ENCODE measurements at regions not wholly inside any gene's neighbourhood (a gene's known extent, or its start where the extent isn't known, plus 50 kb on each side); places are given as distances from the start of the nearest gene placed in this dataset.

DNA sequence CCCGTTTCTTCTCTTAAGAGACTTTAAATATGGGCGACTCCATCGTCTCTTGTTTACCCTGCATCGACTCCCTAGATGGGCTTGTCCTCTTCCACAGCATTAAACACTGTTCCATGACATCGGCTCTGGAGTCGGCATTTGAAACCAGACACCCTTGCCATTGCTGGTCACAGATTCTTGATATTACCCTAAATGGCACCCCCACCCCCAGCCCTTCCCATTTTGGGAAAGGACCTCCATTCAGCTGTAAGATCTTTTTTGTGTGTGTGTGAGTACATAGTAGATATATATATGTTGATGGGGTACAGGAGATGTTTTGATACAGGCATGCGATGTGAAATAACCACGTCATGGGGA is 51.1 kb upstream of the SH3PXD2B start:
- DNase-seq = no peak
- H3K27me3 ChIP-seq = no peaks in the 10 kb centered on the region

DNA sequence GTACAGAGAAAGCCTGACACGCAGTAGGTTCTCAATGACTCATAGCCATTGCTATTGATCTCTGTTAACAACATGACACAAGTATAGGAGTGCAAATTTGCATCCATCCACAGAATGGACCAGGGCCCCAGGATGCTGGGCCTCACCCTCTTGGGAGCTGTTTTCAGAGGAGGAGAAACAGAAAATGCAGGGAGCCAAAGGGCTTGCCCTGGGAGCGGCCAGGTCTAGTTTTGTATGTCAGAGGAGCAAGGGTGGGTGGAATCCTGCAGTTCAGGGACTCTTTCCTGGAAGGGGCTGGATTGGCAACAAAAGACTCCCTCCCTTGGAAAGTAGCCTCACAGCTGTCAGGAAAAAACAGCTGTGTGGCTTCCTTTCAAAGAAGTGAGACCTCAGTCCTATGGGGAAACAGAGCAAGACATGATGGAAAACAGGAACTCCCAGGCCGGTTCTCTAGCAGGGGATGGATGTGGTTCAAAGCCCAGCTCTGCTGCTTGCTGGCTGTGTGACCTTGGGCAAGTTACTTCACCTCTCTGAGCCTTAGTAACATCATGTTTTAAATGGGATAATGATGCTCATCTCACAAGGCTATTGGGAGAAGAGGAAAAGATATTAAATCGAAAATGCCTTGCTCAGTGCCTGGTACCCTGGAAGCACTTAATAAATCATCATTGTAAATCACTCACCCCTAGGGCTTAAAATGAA is 50.5 kb upstream of the SH3PXD2B start:
- Histone ChIP-seq H3K27me3 (no peaks in the 10 kb centered on the region), H3K4me3 (no peak overlapping the region), H3K36me3 (no peaks in the 10 kb centered on the region), H3K9me3 (no peaks in the 10 kb centered on the region), H3K27ac (peak overlapping the region; percentile 19 to 76 (median 60)), H3K4me1 (peaks cover 0 to 36% (median 17%) of the 10 kb centered on the region in 3 donors)
- TF ChIP-seq, protein P1, sequence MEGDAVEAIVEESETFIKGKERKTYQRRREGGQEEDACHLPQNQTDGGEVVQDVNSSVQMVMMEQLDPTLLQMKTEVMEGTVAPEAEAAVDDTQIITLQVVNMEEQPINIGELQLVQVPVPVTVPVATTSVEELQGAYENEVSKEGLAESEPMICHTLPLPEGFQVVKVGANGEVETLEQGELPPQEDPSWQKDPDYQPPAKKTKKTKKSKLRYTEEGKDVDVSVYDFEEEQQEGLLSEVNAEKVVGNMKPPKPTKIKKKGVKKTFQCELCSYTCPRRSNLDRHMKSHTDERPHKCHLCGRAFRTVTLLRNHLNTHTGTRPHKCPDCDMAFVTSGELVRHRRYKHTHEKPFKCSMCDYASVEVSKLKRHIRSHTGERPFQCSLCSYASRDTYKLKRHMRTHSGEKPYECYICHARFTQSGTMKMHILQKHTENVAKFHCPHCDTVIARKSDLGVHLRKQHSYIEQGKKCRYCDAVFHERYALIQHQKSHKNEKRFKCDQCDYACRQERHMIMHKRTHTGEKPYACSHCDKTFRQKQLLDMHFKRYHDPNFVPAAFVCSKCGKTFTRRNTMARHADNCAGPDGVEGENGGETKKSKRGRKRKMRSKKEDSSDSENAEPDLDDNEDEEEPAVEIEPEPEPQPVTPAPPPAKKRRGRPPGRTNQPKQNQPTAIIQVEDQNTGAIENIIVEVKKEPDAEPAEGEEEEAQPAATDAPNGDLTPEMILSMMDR (IDR thresholded peaks at IDR 0.05) = no peak
- TF ChIP-seq POLR2A (IDR thresholded peaks at IDR 0.05) = no peak
- intact Hi-C loops (cut with DNase I) = no loop called here
- DNase-seq = no peak
- 60 to 63% methylated on average over 3 to 4 of the region's 4 CpGs for WGBS, 2 donors

More for the DNA sequence above, 51.1 kb upstream of the SH3PXD2B start:
- H3K27ac ChIP-seq = peak overlapping the region in 3 of 4 donors; percentile 19 to 76 (median 73)
- TF ChIP-seq, protein P1 (IDR thresholded peaks at IDR 0.05) = no peak
- no peak for TF ChIP-seq POLR2A (IDR thresholded peaks at IDR 0.05)
- WGBS, 2 donors = 74 to 87% methylated on average over 8 of the region's 8 CpGs
- H3K36me3 ChIP-seq = no peaks in the 10 kb centered on the region
- no peaks in the 10 kb centered on the region for H3K9me3 ChIP-seq
- intact Hi-C loops (cut with DNase I) = no loop called here
- H3K4me3 ChIP-seq = no peak overlapping the region
- H3K4me1 ChIP-seq = peaks cover 0 to 36% (median 17%) of the 10 kb centered on the region in 3 donors

DNA sequence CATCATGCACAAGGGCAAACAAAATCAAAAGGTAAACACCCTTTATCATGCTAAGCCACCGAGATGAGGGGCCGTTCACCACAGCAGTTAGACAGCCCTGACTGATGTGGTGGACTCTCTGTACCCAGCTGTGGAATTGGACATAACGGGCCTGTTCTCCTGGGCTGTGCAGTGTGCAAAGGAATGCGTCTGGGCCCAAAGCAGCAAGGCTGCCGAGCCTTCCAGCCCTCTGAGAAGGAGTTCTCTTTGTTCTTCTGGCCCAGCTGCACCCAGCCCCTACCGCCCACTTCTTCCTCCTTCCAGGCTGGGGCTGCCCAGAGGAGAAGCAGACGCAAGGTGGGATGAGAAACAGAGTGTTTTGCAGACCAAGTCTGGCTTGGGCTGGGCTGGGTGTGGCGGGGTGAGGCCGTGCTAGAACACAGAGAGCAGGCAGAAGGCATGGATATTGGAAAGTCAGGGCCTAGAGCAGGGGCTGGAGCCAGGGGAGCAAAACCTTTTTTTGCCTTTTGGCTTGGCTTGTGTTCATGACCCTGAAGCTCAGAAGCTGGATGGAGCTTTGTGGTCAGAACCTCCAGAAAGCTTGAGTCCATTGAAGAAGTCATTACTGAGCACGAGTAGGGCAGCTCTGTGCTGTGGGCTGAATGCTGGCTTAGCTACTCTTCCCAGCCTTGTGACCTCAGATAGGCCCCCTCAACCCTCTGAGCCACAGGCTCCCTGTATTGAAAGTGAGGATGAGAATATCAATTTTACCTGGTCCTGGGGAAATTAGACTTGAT is 49.8 kb upstream of the SH3PXD2B start:
- no peaks in the 10 kb centered on the region for H3K9me3 ChIP-seq
- H3K4me3 ChIP-seq = no peak overlapping the region
- peaks cover 0 to 33% (median 17%) of the 10 kb centered on the region in 3 donors for H3K4me1 ChIP-seq
- TF ChIP-seq POLR2A (IDR thresholded peaks at IDR 0.05) = no peak
- TF ChIP-seq, protein P1 (IDR thresholded peaks at IDR 0.05) = no peak
- H3K36me3 ChIP-seq = no peaks in the 10 kb centered on the region
- intact Hi-C loops (cut with DNase I) = no loop called here
- 42 to 48% methylated on average over 6 of the region's 10 CpGs for WGBS, 2 donors
- H3K27ac ChIP-seq = peak overlapping the region; percentile 19 to 76 (median 60)
- no peak for DNase-seq
- no peaks in the 10 kb centered on the region for H3K27me3 ChIP-seq

Data from esophagus squamous epithelium (tissue), 5 donors.